ENCODE measurements at regions not wholly inside any gene's neighbourhood (a gene's known extent, or its start where the extent isn't known, plus 50 kb on each side); places are given as distances from the start of the nearest gene placed in this dataset.

GRCh38 chr18:8998481-8999217, 103.8 kb upstream of the NDUFV2 start:
- TF ChIP-seq POLR2A (IDR thresholded peaks at IDR 0.05), result no peak
- no peak for TF ChIP-seq CTCF (IDR thresholded peaks at IDR 0.05)
